Endothelial cell of umbilical vein (primary cell): ENCODE measurements at regions not wholly inside any gene's neighbourhood (a gene's known extent, or its start where the extent isn't known, plus 50 kb on each side); places are given as distances from the start of the nearest gene placed in this dataset.

ENCODE experiments used
- BruUV-seq: library from RNA; stranded (reverse); fragments of 400-500 nt; replicated peaks from 2 replicates; lab custom pipeline; 2021; lab: Mats Ljungman, UMichigan
- CTCF ChIA-PET: fragments of 300-600, 350-600 bp; sonication (Branson Sonifier 250); formaldehyde crosslinking; loops from one replicate; lab custom pipeline; 2021; ENCODE audit warnings: antibody characterized with exemption, inconsistent platforms; lab: Charles Lee
- POLR2A ChIA-PET: fragments of 300-600, 350-600 bp; sonication (Branson Sonifier 250); formaldehyde crosslinking; loops from one replicate; lab custom pipeline; 2021; ENCODE audit warnings: antibody characterized with exemption, inconsistent platforms; lab: Charles Lee
- DNase-seq: peaks from one replicate; pipeline ENCODE4 v3.0.0-alpha.2; 2011; ENCODE audit warnings: low read depth, low spot score
- FAIRE-seq: peaks from 2 replicates; lab custom pipeline; 2011; peaks lifted over from hg19 to GRCh38; lab: Jason Lieb, UNC
- H2AFZ ChIP-seq: 2 replicates; pipeline ENCODE4 v1.6.0; 2012; ENCODE audit warnings: low read depth, low read length, control low read depth, inconsistent platforms
- H3K27ac ChIP-seq: 2 replicates; pipeline ENCODE4 v1.5.1; 2011; ENCODE audit warnings: low read depth, mild to moderate bottlenecking, control low read depth, low read length, moderate library complexity; ENCODE audit not compliant: insufficient read depth
- H3K27me3 ChIP-seq, 2 experiments: 2 replicates each; pipeline versions ENCODE4 v1.6.0 to v1.6.1; 2011; ENCODE audit warnings: low read length in 2 of 2, mixed read lengths in 1 of 2; ENCODE audit not compliant: control insufficient read depth in 2 of 2, insufficient read depth in 2 of 2
- H3K36me3 ChIP-seq, 2 experiments: 2 replicates in 1 of 2; 3 replicates in 1 of 2; pipeline ENCODE4 v1.5.1; 2011; ENCODE audit warnings: low read length in 2 of 2, mild to moderate bottlenecking in 1 of 2, moderate library complexity in 1 of 2; ENCODE audit not compliant: control insufficient read depth in 2 of 2, insufficient read depth in 2 of 2; ENCODE audit errors: extremely low read depth in 1 of 2
- H3K4me1 ChIP-seq: 3 replicates; pipeline ENCODE4 v1.5.1; 2011; ENCODE audit warnings: mild to moderate bottlenecking, low read length; ENCODE audit not compliant: control insufficient read depth, insufficient read depth; ENCODE audit errors: extremely low read depth
- H3K4me2 ChIP-seq: 2 replicates; pipeline ENCODE4 v1.6.1; 2011; ENCODE audit warnings: low read length, control low read depth, mixed read lengths; ENCODE audit not compliant: insufficient read depth
- H3K4me3 ChIP-seq, 3 experiments: fragments of 200-600 bp in 1 of 3; sonication (generic), shearing (Covaris generic) in 1 of 3; replicated peaks in 1 of 3; 2 replicates each; pipeline ENCODE4 v1.5.1; 2011 to 2016; ENCODE audit warnings: control low read depth in 3 of 3, low read length in 3 of 3, mild to moderate bottlenecking in 2 of 3, inconsistent platforms in 1 of 3, low read depth in 1 of 3, moderate library complexity in 1 of 3; ENCODE audit not compliant: insufficient read depth in 1 of 3
- H3K79me2 ChIP-seq: 2 replicates; pipeline ENCODE4 v1.6.0; 2012; ENCODE audit warnings: low read length, inconsistent platforms; ENCODE audit not compliant: control insufficient read depth, insufficient read depth
- H3K9ac ChIP-seq: replicated peaks from 2 replicates; pipeline ENCODE3; 2011; ENCODE audit warnings: low read length, control low read depth; ENCODE audit not compliant: insufficient read depth; ENCODE audit errors: extremely low read depth
- H3K9me1 ChIP-seq: replicated peaks from 3 replicates; pipeline ENCODE4 v1.6.0; 2011; ENCODE audit warnings: mild to moderate bottlenecking, low read length; ENCODE audit not compliant: control insufficient read depth, insufficient read depth; ENCODE audit errors: extremely low read depth
- H3K9me3 ChIP-seq: replicated peaks from 2 replicates; pipeline ENCODE4 v1.5.1; 2012; ENCODE audit warnings: low read length, inconsistent platforms; ENCODE audit not compliant: control insufficient read depth, insufficient read depth
- H4K20me1 ChIP-seq: replicated peaks from 2 replicates; pipeline ENCODE3; 2011; ENCODE audit warnings: mild to moderate bottlenecking, low read length; ENCODE audit not compliant: control insufficient read depth, insufficient read depth; ENCODE audit errors: extremely low read depth
- CTCF ChIP-seq, 2 donors: IDR thresholded peaks; 1 replicate in 1 of 2; 2 replicates in 1 of 2; pipeline ENCODE4 v1.5.1; 2011; ENCODE audit warnings: low read length in 2 of 2, mild to moderate bottlenecking in 2 of 2, moderate library complexity in 2 of 2, control low read depth in 1 of 2, inconsistent platforms in 1 of 2, low read depth in 1 of 2; ENCODE audit not compliant: insufficient read depth in 1 of 2; ENCODE audit errors: extremely low read depth in 1 of 2
- EZH2 ChIP-seq: IDR thresholded peaks from 2 replicates; pipeline ENCODE4 v1.6.1; 2012; ENCODE audit warnings: borderline replicate concordance, low read depth, mild to moderate bottlenecking, moderate library complexity, low read length, inconsistent platforms; ENCODE audit not compliant: severe bottlenecking
- FOS ChIP-seq: IDR thresholded peaks from 2 replicates; pipeline ENCODE4 v1.6.1; 2011; ENCODE audit warnings: mild to moderate bottlenecking, low read length, moderate library complexity, borderline replicate concordance; ENCODE audit not compliant: insufficient read depth
- GATA2 ChIP-seq: IDR thresholded peaks from 2 replicates; pipeline ENCODE4 v1.7.0; 2011; ENCODE audit warnings: low read depth, mild to moderate bottlenecking, moderate library complexity, mixed read lengths, low read length; ENCODE audit not compliant: insufficient read length, insufficient read depth
- JUN ChIP-seq: IDR thresholded peaks from 2 replicates; pipeline ENCODE4 v1.6.1; 2011; ENCODE audit warnings: borderline replicate concordance, low read depth; ENCODE audit not compliant: insufficient read length, insufficient read depth
- MYC ChIP-seq: IDR thresholded peaks from one replicate; pipeline ENCODE4 v1.6.1; 2011; ENCODE audit warnings: mild to moderate bottlenecking, low read depth, low read length
- POLR2A ChIP-seq: IDR thresholded peaks from 2 replicates; pipeline ENCODE4 v1.6.1; 2012; ENCODE audit warnings: low read depth, mild to moderate bottlenecking, control low read depth, low read length
- POLR2AphosphoS5 ChIP-seq: IDR thresholded peaks from 2 replicates; pipeline ENCODE4 v1.6.1; 2012; ENCODE audit warnings: low read depth, mild to moderate bottlenecking, control low read depth, low read length, moderate library complexity; ENCODE audit not compliant: insufficient read depth
- dilution Hi-C: fragments of 300-500 bp; cut with MboI; formaldehyde crosslinking; loops from one replicate; pipeline ENCODE4 v1.15.0; 2019; ENCODE audit warnings: low sequenced_read_pairs; ENCODE audit not compliant: extremely low pct_ligation_motif_present
- intact Hi-C: fragments of 100-400 bp; cut with micrococcal nuclease; formaldehyde crosslinking; loops from one replicate; pipeline ENCODE4 v1.10.0; 2022
- TF ChIP-seq, protein P1 (sequence below): IDR thresholded peaks from 2 replicates; pipeline ENCODE4 v1.6.1; 2011; ENCODE audit not compliant: insufficient read depth, insufficient read length

DNA sequence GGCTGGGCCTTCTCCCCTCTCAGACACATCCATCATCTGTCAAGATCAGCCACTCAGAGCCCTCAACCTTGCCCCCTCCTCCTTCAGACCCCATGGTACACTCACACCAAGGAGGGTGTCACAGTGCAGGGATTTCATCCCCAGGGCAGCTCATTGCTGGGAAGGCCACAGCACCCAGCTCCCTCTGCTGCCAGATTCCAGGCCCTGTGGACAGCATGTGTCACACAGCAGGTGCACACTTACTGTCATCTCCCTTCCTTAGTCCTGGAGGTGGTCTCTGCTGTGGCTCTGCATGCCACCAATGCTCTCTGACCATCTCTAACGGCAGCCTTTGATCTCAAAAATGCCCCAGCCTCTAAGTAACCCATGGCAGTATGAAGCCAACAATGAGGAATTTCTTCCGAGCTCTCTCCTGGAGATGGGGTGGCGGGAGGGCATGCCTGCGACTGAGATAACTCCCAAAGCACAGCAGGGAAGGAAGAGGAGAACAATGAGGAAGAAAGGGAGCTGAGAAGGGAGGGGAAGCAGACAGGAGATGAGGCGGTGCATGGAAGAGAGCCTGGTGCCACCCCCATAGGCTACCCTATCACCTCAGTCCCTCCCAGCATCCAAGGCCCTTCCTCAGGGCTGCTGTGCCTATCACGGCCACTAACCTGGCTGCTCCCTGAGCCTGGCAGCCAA is 101.0 kb downstream of the SINHCAF start:
- Histone ChIP-seq H3K4me2 (no peak overlapping the region), H3K9me1 (no peaks in the 10 kb centered on the region), H3K4me1 (no peaks in the 10 kb centered on the region), H4K20me1 (no peaks in the 10 kb centered on the region), H3K4me3 (no peak overlapping the region), H3K9me3 (no peaks in the 10 kb centered on the region), H3K36me3 (no peaks in the 10 kb centered on the region), H3K79me2 (no peaks in the 10 kb centered on the region), H3K27me3 (peaks cover 0 to 5% of the 10 kb centered on the region in 2 experiments), H3K27ac (no peak overlapping the region), H3K9ac (no peak overlapping the region), H2AFZ (no peak overlapping the region)
- DNase-seq: no peak
- ChIA-PET POLR2A (no interaction called here), CTCF (interaction anchor here (1.0 kb wide), 1 partner anchor 10 kb away, joined by 3 read pairs; no protein-coding TSS in a partner anchor)
- BruUV-seq: no TSS peak
- intact Hi-C loops: no loop called here
- TF ChIP-seq MYC (no peak), EZH2 (no peak), POLR2AphosphoS5 (no peak), FOS (no peak), JUN (no peak), POLR2A (no peak), GATA2 (no peak), CTCF (IDR thresholded peaks at IDR 0.05; ENCODE audit: extremely low read depth in 1 of 2, insufficient read depth in 1 of 2, low read depth in 1 of 2, low read length in 2 of 2) (no peak)
- TF ChIP-seq, protein P1, sequence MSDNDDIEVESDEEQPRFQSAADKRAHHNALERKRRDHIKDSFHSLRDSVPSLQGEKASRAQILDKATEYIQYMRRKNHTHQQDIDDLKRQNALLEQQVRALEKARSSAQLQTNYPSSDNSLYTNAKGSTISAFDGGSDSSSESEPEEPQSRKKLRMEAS: no peak
- dilution Hi-C loops: loop anchor here (25.0 kb wide), 1 partner anchor 388 kb away; no protein-coding TSS in a partner anchor
- FAIRE-seq: no peak
